ENCODE measurements at regions not wholly inside any gene's neighbourhood (a gene's known extent, or its start where the extent isn't known, plus 50 kb on each side); places are given as distances from the start of the nearest gene placed in this dataset.
"Not testable (repeated sequence)": the region's sequence is repeated elsewhere in the genome, so short reads cannot be mapped to it uniquely, and the experiment has no call there.

DNA sequence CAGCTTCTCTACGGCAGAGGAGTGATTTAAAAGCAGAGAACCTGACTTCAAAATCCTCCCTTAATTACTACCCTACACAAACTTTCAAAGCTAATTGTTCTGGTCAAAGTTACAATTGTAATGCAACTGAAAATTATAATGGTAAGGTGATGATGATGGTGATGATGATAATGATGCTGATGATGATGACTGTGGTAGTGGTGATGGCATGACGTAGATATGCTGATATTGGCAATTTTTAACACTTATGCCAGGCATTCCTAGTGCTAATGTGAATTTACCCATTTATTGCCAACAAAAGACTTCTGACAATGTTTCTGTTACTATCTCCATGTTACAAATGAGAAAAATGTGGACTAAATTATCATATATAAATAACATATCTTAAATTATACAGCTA, 1831.1 kb downstream of the LRRC4C start:
- Histone ChIP-seq H3K9me3 (ENCODE audit: low read depth) (no peaks in the 10 kb centered on the region), H3K4me2 (no peak overlapping the region), H3K27ac (no peak overlapping the region), H3K4me1 (no peaks in the 10 kb centered on the region), H3K9ac (no peak overlapping the region), H2AFZ (replicated peaks) (no peak overlapping the region), H4K20me1 (ENCODE audit: low read depth) (no peaks in the 10 kb centered on the region), H3F3A (ENCODE audit: low read depth) (no peaks in the 10 kb centered on the region), H3K36me3 (no peaks in the 10 kb centered on the region), H3K4me3 (no peak overlapping the region), H3K27me3 (no peaks in the 10 kb centered on the region), H3K79me2 (ENCODE audit: low read depth) (no peaks in the 10 kb centered on the region)
- Mint-ChIP-seq H3K27me3 (ENCODE audit: insufficient read depth, low read depth) (no peaks in the 10 kb centered on the region), H3K4me3 (no peak overlapping the region), H3K27ac (no peak overlapping the region), H3K9me3 (no peaks in the 10 kb centered on the region), H3K36me3 (no peaks in the 10 kb centered on the region), H3K4me1 (peaks cover 8% of the 10 kb centered on the region)
- DNase-seq (ENCODE audit: low spot score) = no peak
- TF ChIP-seq EZH2 (IDR thresholded peaks at IDR 0.05) = no peak
- no peak for TF ChIP-seq EZH2phosphoT487 (IDR thresholded peaks at IDR 0.05)
- TF ChIP-seq, protein P1, sequence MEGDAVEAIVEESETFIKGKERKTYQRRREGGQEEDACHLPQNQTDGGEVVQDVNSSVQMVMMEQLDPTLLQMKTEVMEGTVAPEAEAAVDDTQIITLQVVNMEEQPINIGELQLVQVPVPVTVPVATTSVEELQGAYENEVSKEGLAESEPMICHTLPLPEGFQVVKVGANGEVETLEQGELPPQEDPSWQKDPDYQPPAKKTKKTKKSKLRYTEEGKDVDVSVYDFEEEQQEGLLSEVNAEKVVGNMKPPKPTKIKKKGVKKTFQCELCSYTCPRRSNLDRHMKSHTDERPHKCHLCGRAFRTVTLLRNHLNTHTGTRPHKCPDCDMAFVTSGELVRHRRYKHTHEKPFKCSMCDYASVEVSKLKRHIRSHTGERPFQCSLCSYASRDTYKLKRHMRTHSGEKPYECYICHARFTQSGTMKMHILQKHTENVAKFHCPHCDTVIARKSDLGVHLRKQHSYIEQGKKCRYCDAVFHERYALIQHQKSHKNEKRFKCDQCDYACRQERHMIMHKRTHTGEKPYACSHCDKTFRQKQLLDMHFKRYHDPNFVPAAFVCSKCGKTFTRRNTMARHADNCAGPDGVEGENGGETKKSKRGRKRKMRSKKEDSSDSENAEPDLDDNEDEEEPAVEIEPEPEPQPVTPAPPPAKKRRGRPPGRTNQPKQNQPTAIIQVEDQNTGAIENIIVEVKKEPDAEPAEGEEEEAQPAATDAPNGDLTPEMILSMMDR (IDR thresholded peaks at IDR 0.05) = no peak

DNA sequence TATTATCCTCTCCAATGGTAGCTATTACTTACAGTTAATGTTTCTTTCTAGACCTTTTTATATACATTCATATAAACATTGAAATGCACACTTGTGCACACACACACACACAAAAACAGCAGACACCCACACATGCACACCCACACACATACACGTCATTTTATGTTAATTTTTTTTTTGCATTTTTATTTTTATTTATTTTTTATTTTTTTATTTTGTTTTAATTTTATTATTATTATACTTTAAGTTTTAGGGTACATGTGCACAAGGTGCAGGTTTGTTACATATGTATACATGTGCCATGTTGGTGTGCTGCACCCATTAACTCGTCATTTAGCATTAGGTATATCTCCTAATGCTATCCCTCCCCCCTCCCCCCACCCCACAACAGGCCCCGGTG, 1839.1 kb downstream of the LRRC4C start:
- not testable (repeated sequence) for H3K4me3 ChIP-seq; H3K27ac ChIP-seq; DNase-seq (ENCODE audit: low spot score); H3K4me1 ChIP-seq; H2AFZ ChIP-seq (replicated peaks); H3K36me3 Mint-ChIP-seq; H3K9me3 Mint-ChIP-seq; H3K4me2 ChIP-seq; H3K4me3 Mint-ChIP-seq; H3K27ac Mint-ChIP-seq; H3F3A ChIP-seq (ENCODE audit: low read depth); H3K27me3 Mint-ChIP-seq (ENCODE audit: insufficient read depth, low read depth); H3K9ac ChIP-seq; H3K9me3 ChIP-seq (ENCODE audit: low read depth); H3K4me1 Mint-ChIP-seq; H3K27me3 ChIP-seq; H3K79me2 ChIP-seq (ENCODE audit: low read depth); H4K20me1 ChIP-seq (ENCODE audit: low read depth); H3K36me3 ChIP-seq

DNA sequence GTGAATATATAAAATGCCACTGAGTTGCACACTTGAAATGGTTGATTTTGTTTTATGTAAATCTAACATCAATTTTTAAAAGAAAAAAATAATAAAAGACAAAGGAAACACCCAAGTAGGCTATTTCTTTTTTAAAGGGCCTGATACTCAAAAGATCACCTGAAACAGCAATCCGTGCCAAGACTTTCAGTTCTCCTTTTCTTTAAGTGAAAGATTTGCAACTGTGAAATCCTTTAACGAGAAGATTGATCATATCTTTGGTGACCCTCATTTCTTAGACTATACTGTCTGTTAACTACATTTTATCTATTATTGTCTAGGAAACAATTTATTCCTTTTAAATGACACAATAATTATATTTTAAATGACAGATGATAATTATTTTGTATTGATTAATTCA, 1841.5 kb downstream of the LRRC4C start:
- DNase-seq (ENCODE audit: low spot score) = no peak
- Histone ChIP-seq H3K4me1 (no peaks in the 10 kb centered on the region), H3F3A (ENCODE audit: low read depth) (no peaks in the 10 kb centered on the region), H3K36me3 (no peaks in the 10 kb centered on the region), H2AFZ (replicated peaks) (no peak overlapping the region), H3K9ac (no peak overlapping the region), H3K4me3 (no peak overlapping the region), H3K27ac (no peak overlapping the region), H4K20me1 (ENCODE audit: low read depth) (no peaks in the 10 kb centered on the region), H3K27me3 (no peaks in the 10 kb centered on the region), H3K4me2 (no peak overlapping the region), H3K79me2 (ENCODE audit: low read depth) (no peaks in the 10 kb centered on the region), H3K9me3 (ENCODE audit: low read depth) (no peaks in the 10 kb centered on the region)
- no peak overlapping the region for H3K4me3 Mint-ChIP-seq
- no peaks in the 10 kb centered on the region for H3K27me3 Mint-ChIP-seq (ENCODE audit: insufficient read depth, low read depth)
- peaks cover 2% of the 10 kb centered on the region for H3K9me3 Mint-ChIP-seq
- no peaks in the 10 kb centered on the region for H3K4me1 Mint-ChIP-seq
- H3K36me3 Mint-ChIP-seq = no peaks in the 10 kb centered on the region
- no peak overlapping the region for H3K27ac Mint-ChIP-seq
- no peak for TF ChIP-seq EZH2 (IDR thresholded peaks at IDR 0.05)
- TF ChIP-seq, protein P1 (IDR thresholded peaks at IDR 0.05) = no peak
- no peak for TF ChIP-seq EZH2phosphoT487 (IDR thresholded peaks at IDR 0.05)

DNA sequence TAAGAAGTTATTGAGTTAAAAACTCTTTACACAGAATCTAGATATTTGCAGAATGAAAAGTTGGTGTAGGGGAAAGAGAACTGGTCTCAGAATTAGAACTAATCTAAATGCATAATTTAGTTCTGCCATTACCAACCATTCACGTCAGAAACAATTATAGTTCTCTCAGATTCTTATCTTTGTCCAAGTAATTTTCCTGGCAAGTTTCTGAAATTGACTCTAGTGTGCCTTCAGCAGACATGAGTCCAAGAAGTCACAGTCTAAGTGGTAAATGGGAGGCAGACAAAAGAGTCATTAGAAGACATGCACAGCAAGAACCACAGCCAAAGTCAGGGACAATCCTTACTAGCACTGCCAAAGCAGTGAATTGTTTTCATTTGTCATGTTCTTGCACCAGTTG, 1870.1 kb downstream of the LRRC4C start:
- Mint-ChIP-seq H3K4me1 (peaks cover 8% of the 10 kb centered on the region), H3K27ac (no peak overlapping the region), H3K4me3 (no peak overlapping the region), H3K36me3 (no peaks in the 10 kb centered on the region), H3K27me3 (ENCODE audit: insufficient read depth, low read depth) (no peaks in the 10 kb centered on the region), H3K9me3 (no peaks in the 10 kb centered on the region)
- Histone ChIP-seq H3F3A (ENCODE audit: low read depth) (no peaks in the 10 kb centered on the region), H4K20me1 (ENCODE audit: low read depth) (no peaks in the 10 kb centered on the region), H3K79me2 (ENCODE audit: low read depth) (no peaks in the 10 kb centered on the region), H3K36me3 (no peaks in the 10 kb centered on the region), H3K27me3 (no peaks in the 10 kb centered on the region), H3K4me2 (no peak overlapping the region), H3K9ac (no peak overlapping the region), H3K4me3 (no peak overlapping the region), H3K27ac (no peak overlapping the region), H3K9me3 (ENCODE audit: low read depth) (no peaks in the 10 kb centered on the region), H3K4me1 (no peaks in the 10 kb centered on the region), H2AFZ (replicated peaks) (no peak overlapping the region)
- TF ChIP-seq, protein P1 (IDR thresholded peaks at IDR 0.05) = no peak
- DNase-seq (ENCODE audit: low spot score) = no peak

All from neural progenitor cell (in vitro differentiated cells).